Bronchial epithelial cell (primary cell): ENCODE measurements at regions not wholly inside any gene's neighbourhood (a gene's known extent, or its start where the extent isn't known, plus 50 kb on each side); places are given as distances from the start of the nearest gene placed in this dataset.

Experiments used
- DNase-seq: peaks from one replicate; pipeline ENCODE4 v3.0.0-alpha.2; 2010; ENCODE audit warnings: low read depth
- FAIRE-seq: peaks from 2 replicates; lab custom pipeline; 2011; peaks lifted over from hg19 to GRCh38; lab: Jason Lieb, UNC
- H3K27me3 ChIP-seq: 2 replicates; pipeline ENCODE4 v1.5.1; 2011; ENCODE audit warnings: low read length; ENCODE audit not compliant: control insufficient read depth, insufficient read depth
- H3K36me3 ChIP-seq: 2 replicates; pipeline ENCODE4 v1.5.1; 2011; ENCODE audit warnings: low read length; ENCODE audit not compliant: control insufficient read depth, insufficient read depth
- H3K4me3 ChIP-seq: 2 replicates; pipeline ENCODE4 v1.5.1; 2011; ENCODE audit warnings: mild to moderate bottlenecking, low read depth, low read length, control low read depth
- CTCF ChIP-seq: IDR thresholded peaks from 2 replicates; pipeline ENCODE4 v1.5.1; 2011; ENCODE audit warnings: mild to moderate bottlenecking, moderate library complexity, low read length, control low read depth, inconsistent platforms; ENCODE audit not compliant: insufficient read depth, severe bottlenecking

- TF ChIP-seq CTCF = no peak
- no peaks in the 10 kb centered on the region for H3K27me3 ChIP-seq
- H3K36me3 ChIP-seq = no peaks in the 10 kb centered on the region
- H3K4me3 ChIP-seq = no peak overlapping the region
- FAIRE-seq (no peak), DNase-seq (no peak)
These were observed 1525.3 kb upstream of the TMEM132C start for GRCh38 chr12:126741536-126742240.

- Histone ChIP-seq H3K27me3 (no peaks in the 10 kb centered on the region), H3K36me3 (no peaks in the 10 kb centered on the region), H3K4me3 (no peak overlapping the region)
- DNase-seq (no peak), FAIRE-seq (no peak)
- no peak for TF ChIP-seq CTCF
These were observed 1524.7 kb upstream of the TMEM132C start for GRCh38 chr12:126742241-126742641.

- Histone ChIP-seq H3K27me3 (no peaks in the 10 kb centered on the region), H3K4me3 (no peak overlapping the region), H3K36me3 (no peaks in the 10 kb centered on the region)
- FAIRE-seq = no peak
- peak; percentile 41 for TF ChIP-seq CTCF
- no peak for DNase-seq
These were observed 1519.3 kb upstream of the TMEM132C start for GRCh38 chr12:126747530-126748149.

- DNase-seq = no peak
- H3K36me3 ChIP-seq = no peaks in the 10 kb centered on the region
- no peak overlapping the region for H3K4me3 ChIP-seq
- no peak for FAIRE-seq
- no peak for TF ChIP-seq CTCF
- H3K27me3 ChIP-seq = no peaks in the 10 kb centered on the region
These were observed 1514.9 kb upstream of the TMEM132C start for GRCh38 chr12:126752021-126752420.

- Histone ChIP-seq H3K27me3 (no peaks in the 10 kb centered on the region), H3K36me3 (no peaks in the 10 kb centered on the region), H3K4me3 (no peak overlapping the region)
- no peak for TF ChIP-seq CTCF
- no peak for DNase-seq
- no peak for FAIRE-seq
These were observed 1509.6 kb upstream of the TMEM132C start for GRCh38 chr12:126757326-126757725.
